ENCODE measurements at regions not wholly inside any gene's neighbourhood (a gene's known extent, or its start where the extent isn't known, plus 50 kb on each side); places are given as distances from the start of the nearest gene placed in this dataset.
A peak's percentile ranks its signal among the peaks of the same experiment; 100 is the strongest.

DNA sequence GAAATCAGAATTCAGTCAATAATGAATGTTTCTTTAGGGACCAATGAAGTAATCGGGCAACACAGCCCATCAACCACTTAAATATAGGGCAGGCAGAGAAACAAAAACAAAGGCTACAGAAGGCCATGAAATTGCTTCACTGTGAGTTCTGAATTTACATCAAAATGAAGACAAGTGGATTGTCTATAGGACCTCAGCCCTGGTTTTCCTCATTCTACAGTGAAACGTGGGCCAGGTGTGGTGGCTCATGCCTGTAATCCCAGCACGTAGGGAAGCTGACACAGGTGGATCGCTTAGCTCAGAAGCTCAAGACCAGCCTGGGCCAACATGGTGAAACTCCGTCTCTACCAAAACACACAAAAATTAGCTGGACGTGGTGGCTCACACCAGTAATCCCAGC is 416.0 kb downstream of the KLF12 start:
- TF ChIP-seq, protein P1, sequence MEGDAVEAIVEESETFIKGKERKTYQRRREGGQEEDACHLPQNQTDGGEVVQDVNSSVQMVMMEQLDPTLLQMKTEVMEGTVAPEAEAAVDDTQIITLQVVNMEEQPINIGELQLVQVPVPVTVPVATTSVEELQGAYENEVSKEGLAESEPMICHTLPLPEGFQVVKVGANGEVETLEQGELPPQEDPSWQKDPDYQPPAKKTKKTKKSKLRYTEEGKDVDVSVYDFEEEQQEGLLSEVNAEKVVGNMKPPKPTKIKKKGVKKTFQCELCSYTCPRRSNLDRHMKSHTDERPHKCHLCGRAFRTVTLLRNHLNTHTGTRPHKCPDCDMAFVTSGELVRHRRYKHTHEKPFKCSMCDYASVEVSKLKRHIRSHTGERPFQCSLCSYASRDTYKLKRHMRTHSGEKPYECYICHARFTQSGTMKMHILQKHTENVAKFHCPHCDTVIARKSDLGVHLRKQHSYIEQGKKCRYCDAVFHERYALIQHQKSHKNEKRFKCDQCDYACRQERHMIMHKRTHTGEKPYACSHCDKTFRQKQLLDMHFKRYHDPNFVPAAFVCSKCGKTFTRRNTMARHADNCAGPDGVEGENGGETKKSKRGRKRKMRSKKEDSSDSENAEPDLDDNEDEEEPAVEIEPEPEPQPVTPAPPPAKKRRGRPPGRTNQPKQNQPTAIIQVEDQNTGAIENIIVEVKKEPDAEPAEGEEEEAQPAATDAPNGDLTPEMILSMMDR (IDR thresholded peaks at IDR 0.05) = no peak
- TF ChIP-seq EP300 (IDR thresholded peaks at IDR 0.05) (no peak), POLR2AphosphoS5 (IDR thresholded peaks at IDR 0.05) (no peak), POLR2A (IDR thresholded peaks at IDR 0.05; ENCODE audit: low read depth) (no peak)
- peak; percentile 34 for DNase-seq (ENCODE audit: extremely low spot score)
- no peaks in the 10 kb centered on the region for H3K27me3 ChIP-seq
- no peaks in the 10 kb centered on the region for H3K4me1 ChIP-seq
- H3K4me3 ChIP-seq = no peak overlapping the region
- no peaks in the 10 kb centered on the region for H3K9me3 ChIP-seq
- intact Hi-C loops (cut with DNase I) = loop anchor here (10.0 kb wide), 1 partner anchor 913 kb away; no protein-coding TSS in a partner anchor
- WGBS = 87% methylated on average over 4 of the region's 6 CpGs
- no peak overlapping the region for H3K27ac ChIP-seq (replicated peaks in 1 of 4)
- H3K36me3 ChIP-seq = peaks cover 3 to 22% (median 17%) of the 10 kb centered on the region in 4 donors

DNA sequence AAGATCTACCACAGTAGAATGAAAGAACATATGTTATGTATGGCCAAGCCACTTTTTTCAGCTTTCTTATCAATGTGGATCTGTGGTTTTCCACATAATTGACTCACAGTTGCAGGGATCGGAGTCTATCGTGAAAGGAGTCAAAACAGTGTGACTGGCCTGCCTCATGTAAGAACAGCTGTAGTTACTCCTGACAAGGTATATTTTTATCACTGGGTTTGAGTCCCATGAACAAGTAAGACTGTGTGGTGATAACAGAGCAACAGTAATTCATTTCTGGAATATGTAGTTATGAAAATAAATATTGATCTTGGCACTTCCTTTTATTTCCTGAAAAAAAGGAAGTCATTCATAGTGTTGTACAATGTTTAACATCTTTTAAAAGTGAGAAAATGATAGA is 416.6 kb downstream of the KLF12 start:
- Histone ChIP-seq H3K27ac (replicated peaks in 1 of 4) (no peak overlapping the region), H3K4me1 (no peaks in the 10 kb centered on the region), H3K9me3 (no peaks in the 10 kb centered on the region), H3K36me3 (peaks cover 5 to 29% (median 22%) of the 10 kb centered on the region in 4 donors), H3K4me3 (no peak overlapping the region), H3K27me3 (no peaks in the 10 kb centered on the region)
- intact Hi-C loops (cut with DNase I) = loop anchor here (10.0 kb wide), 1 partner anchor 913 kb away; no protein-coding TSS in a partner anchor
- DNase-seq (ENCODE audit: extremely low spot score) = peak; percentile 45
- TF ChIP-seq POLR2A (IDR thresholded peaks at IDR 0.05; ENCODE audit: low read depth) (no peak), EP300 (IDR thresholded peaks at IDR 0.05) (no peak), POLR2AphosphoS5 (IDR thresholded peaks at IDR 0.05) (no peak)
- TF ChIP-seq, protein P1 (IDR thresholded peaks at IDR 0.05) = no peak
- WGBS = 61% methylated on average over 2 of the region's 2 CpGs

DNA sequence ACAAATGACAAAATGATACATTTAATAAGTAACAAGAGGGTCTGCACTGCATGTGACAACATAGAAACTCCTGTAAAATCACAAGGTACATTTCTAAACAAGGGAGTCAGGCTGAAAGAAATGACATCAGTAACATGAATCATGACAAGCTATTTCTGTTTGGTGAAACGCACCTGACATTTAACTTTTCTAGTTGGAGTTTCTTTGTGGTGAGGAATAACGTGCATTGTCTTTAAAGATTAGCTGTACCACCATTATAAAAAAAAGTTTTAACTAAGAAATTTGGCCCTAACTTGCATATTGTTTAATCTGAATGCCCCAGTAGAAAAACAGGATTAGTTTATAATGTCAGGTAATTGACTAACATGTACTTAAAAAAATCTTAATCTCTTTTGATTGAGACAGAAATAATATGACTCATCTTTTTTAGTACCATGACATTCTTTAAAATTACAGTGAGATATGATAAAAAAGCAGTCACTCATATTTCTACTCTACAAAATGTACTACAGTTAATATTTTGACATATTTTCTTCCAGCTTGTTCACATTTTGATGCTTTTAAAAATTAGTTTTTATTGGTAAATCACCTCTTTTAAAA is 418.2 kb downstream of the KLF12 start:
- 77% methylated on average over 2 of the region's 2 CpGs for WGBS
- intact Hi-C loops (cut with DNase I) = loop anchor here (10.0 kb wide), 1 partner anchor 911 kb away; no protein-coding TSS in a partner anchor
- peaks cover 5 to 44% (median 32%) of the 10 kb centered on the region in 4 donors for H3K36me3 ChIP-seq
- H3K4me1 ChIP-seq = no peaks in the 10 kb centered on the region
- no peaks in the 10 kb centered on the region for H3K9me3 ChIP-seq
- no peaks in the 10 kb centered on the region for H3K27me3 ChIP-seq
- H3K27ac ChIP-seq (replicated peaks in 1 of 4) = no peak overlapping the region
- H3K4me3 ChIP-seq = no peak overlapping the region
- TF ChIP-seq, protein P1 (IDR thresholded peaks at IDR 0.05) = no peak
- TF ChIP-seq EP300 (IDR thresholded peaks at IDR 0.05) (no peak), POLR2AphosphoS5 (IDR thresholded peaks at IDR 0.05) (no peak), POLR2A (IDR thresholded peaks at IDR 0.05; ENCODE audit: low read depth) (no peak)
- DNase-seq (ENCODE audit: extremely low spot score) = no peak

DNA sequence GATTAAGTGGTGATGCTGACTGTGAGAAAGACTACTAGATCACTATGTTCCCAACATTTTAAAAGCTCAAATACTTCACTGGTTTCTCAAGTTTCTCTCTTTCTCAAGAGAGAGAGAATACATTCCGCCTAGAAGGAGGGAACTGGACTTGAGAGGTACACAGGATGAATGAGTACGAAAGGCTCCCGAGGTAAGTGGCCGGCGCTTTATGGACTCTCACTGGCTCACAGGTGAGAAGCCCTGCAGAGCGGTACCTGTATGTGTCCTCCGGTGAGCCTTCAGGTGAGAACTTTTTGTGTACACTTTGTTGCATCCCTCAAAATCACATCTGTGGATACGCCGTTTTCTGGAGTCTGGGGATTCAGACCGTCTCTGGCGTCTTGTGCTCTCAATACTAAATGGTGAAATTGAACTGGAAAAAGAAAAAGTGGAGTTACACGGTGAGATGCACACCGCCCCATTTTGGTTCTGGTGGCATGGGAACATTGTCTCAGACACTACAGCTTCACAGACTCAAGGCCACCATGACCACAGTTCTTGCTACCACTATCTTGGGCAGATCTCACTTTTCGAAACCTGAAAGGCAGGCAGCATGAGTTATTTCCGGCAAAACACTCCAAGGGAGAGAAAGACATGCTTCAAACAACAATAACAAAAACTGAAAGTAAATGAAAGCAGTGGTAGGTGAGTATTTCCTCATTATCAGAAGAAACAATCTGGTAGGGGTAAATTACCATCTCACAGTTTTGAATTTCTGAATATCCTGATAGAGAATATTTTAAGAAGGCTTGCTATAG is 418.9 kb downstream of the KLF12 start:
- H3K36me3 ChIP-seq = peaks cover 5 to 46% (median 34%) of the 10 kb centered on the region in 4 donors
- H3K4me1 ChIP-seq = no peaks in the 10 kb centered on the region
- peak; percentile 50 for DNase-seq (ENCODE audit: extremely low spot score)
- 97% methylated on average over 15 of the region's 15 CpGs for WGBS
- intact Hi-C loops (cut with DNase I) = loop anchor here (10.0 kb wide), 1 partner anchor 911 kb away; no protein-coding TSS in a partner anchor
- H3K27me3 ChIP-seq = no peaks in the 10 kb centered on the region
- H3K4me3 ChIP-seq = no peak overlapping the region
- TF ChIP-seq, protein P1 (IDR thresholded peaks at IDR 0.05) = no peak
- TF ChIP-seq POLR2A (IDR thresholded peaks at IDR 0.05; ENCODE audit: low read depth) (no peak), EP300 (IDR thresholded peaks at IDR 0.05) (no peak), POLR2AphosphoS5 (IDR thresholded peaks at IDR 0.05) (no peak)
- H3K27ac ChIP-seq (replicated peaks in 1 of 4) = no peak overlapping the region
- no peaks in the 10 kb centered on the region for H3K9me3 ChIP-seq

Measured in esophagus muscularis mucosa (tissue), 4 donors.